Dedifferentiated amniotic fluid mesenchymal stem cell (primary cell): ENCODE measurements at regions not wholly inside any gene's neighbourhood (a gene's known extent, or its start where the extent isn't known, plus 50 kb on each side); places are given as distances from the start of the nearest gene placed in this dataset.
A peak's percentile ranks its signal among the peaks of the same experiment; 100 is the strongest.

ENCODE experiments used
- DNase-seq: peaks from one replicate; pipeline ENCODE4 v3.0.0-alpha.2; 2016; ENCODE audit errors: extremely low spot score

GRCh38 chr3:134427400-134428111 lies 53.3 kb upstream of the AMOTL2 start:
- DNase-seq, result peak; percentile 88

- no peak for DNase-seq
These were observed 52.5 kb upstream of the AMOTL2 start for GRCh38 chr3:134426660-134427181.

GRCh38 chr3:134425943-134426342 lies 51.7 kb upstream of the AMOTL2 start:
- no peak for DNase-seq
